SU-DHL-6 (cell line): ENCODE measurements at regions not wholly inside any gene's neighbourhood (a gene's known extent, or its start where the extent isn't known, plus 50 kb on each side); places are given as distances from the start of the nearest gene placed in this dataset.

Source experiments
- H2AFZ ChIP-seq: fragments of 200-600 bp; sonication (generic); 2 replicates; pipeline ENCODE4 v1.6.1; 2014; ENCODE audit warnings: low read depth, mild to moderate bottlenecking, moderate library complexity, mixed read lengths, antibody characterized with exemption, low read length; ENCODE audit not compliant: severe bottlenecking
- H3F3A ChIP-seq: fragments of 200-600 bp; shearing (Covaris generic); 2 replicates; pipeline ENCODE4 v1.6.0; 2016; ENCODE audit warnings: antibody characterized with exemption, mild to moderate bottlenecking; ENCODE audit not compliant: insufficient read depth
- H3K27ac ChIP-seq: fragments of 200-600 bp; sonication (generic); 2 replicates; pipeline ENCODE4 v1.5.1; 2016; ENCODE audit warnings: low read depth, mild to moderate bottlenecking, low read length, moderate library complexity, mixed read lengths
- H3K27me3 ChIP-seq: fragments of 200-600 bp; sonication (generic), shearing (Covaris generic); 2 replicates; pipeline ENCODE4 v1.6.0; 2014; ENCODE audit warnings: mild to moderate bottlenecking, low read length
- H3K36me3 ChIP-seq: fragments of 200-600 bp; sonication (generic); 2 replicates; pipeline ENCODE4 v1.6.1; 2014; ENCODE audit warnings: mild to moderate bottlenecking, low read length, mixed read lengths
- H3K4me2 ChIP-seq: fragments of 300-600, 200-600 bp; shearing (Covaris generic), sonication (generic); 2 replicates; pipeline ENCODE4 v1.6.0; 2014; ENCODE audit warnings: low read length, low read depth, mild to moderate bottlenecking; ENCODE audit not compliant: poor library complexity, severe bottlenecking
- H3K4me3 ChIP-seq: fragments of 200-600 bp; sonication (generic); 2 replicates; pipeline ENCODE4 v1.5.1; 2014; ENCODE audit warnings: antibody characterized with exemption, low read length, mild to moderate bottlenecking, mixed read lengths; ENCODE audit not compliant: insufficient read depth, poor library complexity, severe bottlenecking
- H3K79me2 ChIP-seq: fragments of 200-600 bp; sonication (generic); 2 replicates; pipeline ENCODE4 v1.6.1; 2014; ENCODE audit warnings: mild to moderate bottlenecking, low read length, moderate library complexity; ENCODE audit not compliant: insufficient read depth
- H3K9ac ChIP-seq: fragments of 200-600 bp; sonication (generic); 2 replicates; pipeline ENCODE4 v1.7.0; 2014; ENCODE audit warnings: mild to moderate bottlenecking, low read length
- H3K9me2 ChIP-seq: fragments of 200-600 bp; sonication (generic); replicated peaks from 2 replicates; pipeline ENCODE4 v1.6.1; 2014; ENCODE audit warnings: low read length; ENCODE audit not compliant: insufficient read depth
- H3K9me3 ChIP-seq: fragments of 200-600 bp; sonication (generic); 2 replicates; pipeline ENCODE4 v1.6.1; 2014; ENCODE audit warnings: low read length, mixed read lengths; ENCODE audit not compliant: insufficient read depth
- H4K20me1 ChIP-seq: fragments of 200-600 bp; sonication (generic); 2 replicates; pipeline ENCODE4 v1.6.1; 2014; ENCODE audit warnings: low read depth, mild to moderate bottlenecking, antibody characterized with exemption, low read length, moderate library complexity, mixed read lengths
- EZH2phosphoT487 ChIP-seq: fragments of 200-600 bp; sonication (generic), shearing (Covaris generic); conservative IDR thresholded peaks from 2 replicates; pipeline ENCODE4 v1.6.1; 2018; ENCODE audit warnings: mild to moderate bottlenecking, antibody characterized with exemption, low read length, moderate library complexity, mixed read lengths
- TF ChIP-seq, protein P1 (sequence below): fragments of 200-600 bp; sonication (generic); IDR thresholded peaks from one replicate; pipeline ENCODE4 v1.5.1; 2017; ENCODE audit warnings: antibody characterized with exemption, mild to moderate bottlenecking, low read length, moderate library complexity; ENCODE audit not compliant: insufficient read depth, poor library complexity, severe bottlenecking

DNA sequence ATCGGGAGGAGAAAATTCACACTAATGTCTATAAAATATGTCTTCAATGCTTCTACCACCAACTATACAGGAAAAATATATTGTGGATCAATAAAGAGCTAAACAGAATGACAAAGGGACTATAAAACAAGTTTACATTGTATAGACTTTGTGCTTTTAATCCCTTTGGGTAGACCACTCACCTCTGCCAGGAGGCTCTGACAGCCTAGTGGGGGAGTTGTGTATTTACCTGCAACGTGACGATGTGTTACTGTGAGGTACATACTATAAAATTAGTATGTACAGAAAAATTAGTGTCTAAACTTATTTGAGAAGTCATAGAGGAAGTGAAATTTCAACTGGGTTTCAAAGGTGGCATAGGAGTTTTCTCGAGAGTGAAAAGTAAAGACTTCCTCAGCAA lies 243.3 kb upstream of the REG3G start:
- no peaks in the 10 kb centered on the region for H3K9me2 ChIP-seq
- H4K20me1 ChIP-seq = no peaks in the 10 kb centered on the region
- H3K9me3 ChIP-seq = no peaks in the 10 kb centered on the region
- no peak overlapping the region for H3K9ac ChIP-seq
- H3K4me2 ChIP-seq = no peak overlapping the region
- no peaks in the 10 kb centered on the region for H3K36me3 ChIP-seq
- no peak overlapping the region for H3K27ac ChIP-seq
- no peaks in the 10 kb centered on the region for H3K27me3 ChIP-seq
- no peaks in the 10 kb centered on the region for H3F3A ChIP-seq
- no peak overlapping the region for H3K4me3 ChIP-seq
- TF ChIP-seq, protein P1, sequence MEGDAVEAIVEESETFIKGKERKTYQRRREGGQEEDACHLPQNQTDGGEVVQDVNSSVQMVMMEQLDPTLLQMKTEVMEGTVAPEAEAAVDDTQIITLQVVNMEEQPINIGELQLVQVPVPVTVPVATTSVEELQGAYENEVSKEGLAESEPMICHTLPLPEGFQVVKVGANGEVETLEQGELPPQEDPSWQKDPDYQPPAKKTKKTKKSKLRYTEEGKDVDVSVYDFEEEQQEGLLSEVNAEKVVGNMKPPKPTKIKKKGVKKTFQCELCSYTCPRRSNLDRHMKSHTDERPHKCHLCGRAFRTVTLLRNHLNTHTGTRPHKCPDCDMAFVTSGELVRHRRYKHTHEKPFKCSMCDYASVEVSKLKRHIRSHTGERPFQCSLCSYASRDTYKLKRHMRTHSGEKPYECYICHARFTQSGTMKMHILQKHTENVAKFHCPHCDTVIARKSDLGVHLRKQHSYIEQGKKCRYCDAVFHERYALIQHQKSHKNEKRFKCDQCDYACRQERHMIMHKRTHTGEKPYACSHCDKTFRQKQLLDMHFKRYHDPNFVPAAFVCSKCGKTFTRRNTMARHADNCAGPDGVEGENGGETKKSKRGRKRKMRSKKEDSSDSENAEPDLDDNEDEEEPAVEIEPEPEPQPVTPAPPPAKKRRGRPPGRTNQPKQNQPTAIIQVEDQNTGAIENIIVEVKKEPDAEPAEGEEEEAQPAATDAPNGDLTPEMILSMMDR = no peak
- no peak for TF ChIP-seq EZH2phosphoT487
- H3K79me2 ChIP-seq = no peaks in the 10 kb centered on the region
- H2AFZ ChIP-seq = no peak overlapping the region

DNA sequence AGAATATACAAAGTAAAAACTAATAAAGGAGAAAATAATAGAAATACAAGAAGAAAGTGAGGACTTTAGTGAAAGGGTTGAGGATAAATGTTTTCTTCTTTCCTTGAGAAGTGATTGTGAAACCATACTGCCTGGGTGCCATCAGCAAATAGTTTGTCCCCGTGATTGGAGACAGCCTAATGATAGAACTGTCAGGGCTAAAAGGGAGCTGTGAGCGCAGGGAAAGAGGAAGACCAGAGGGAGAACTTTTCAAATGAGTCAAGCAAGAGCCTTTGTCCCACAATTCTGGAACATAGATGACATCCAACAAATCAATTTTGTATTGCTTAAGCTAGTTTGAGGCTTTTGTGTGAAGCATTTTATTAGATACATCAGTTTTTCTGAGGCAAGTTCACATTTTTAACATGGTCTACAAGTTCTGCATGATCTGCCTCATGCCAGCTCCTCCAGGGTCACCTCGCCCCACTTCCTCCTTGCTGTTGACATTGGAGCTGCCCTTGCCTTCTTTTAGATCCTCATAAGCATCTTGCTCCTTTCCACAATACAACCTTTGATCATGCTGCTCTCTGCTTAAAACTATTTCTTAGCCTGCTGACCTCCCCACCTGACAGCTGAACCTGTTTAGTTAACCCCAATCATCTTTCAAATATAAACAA lies 213.4 kb upstream of the REG3G start:
- Histone ChIP-seq H3K36me3 (no peaks in the 10 kb centered on the region), H2AFZ (no peak overlapping the region)
- TF ChIP-seq, protein P1 = no peak
- no peak for TF ChIP-seq EZH2phosphoT487

DNA sequence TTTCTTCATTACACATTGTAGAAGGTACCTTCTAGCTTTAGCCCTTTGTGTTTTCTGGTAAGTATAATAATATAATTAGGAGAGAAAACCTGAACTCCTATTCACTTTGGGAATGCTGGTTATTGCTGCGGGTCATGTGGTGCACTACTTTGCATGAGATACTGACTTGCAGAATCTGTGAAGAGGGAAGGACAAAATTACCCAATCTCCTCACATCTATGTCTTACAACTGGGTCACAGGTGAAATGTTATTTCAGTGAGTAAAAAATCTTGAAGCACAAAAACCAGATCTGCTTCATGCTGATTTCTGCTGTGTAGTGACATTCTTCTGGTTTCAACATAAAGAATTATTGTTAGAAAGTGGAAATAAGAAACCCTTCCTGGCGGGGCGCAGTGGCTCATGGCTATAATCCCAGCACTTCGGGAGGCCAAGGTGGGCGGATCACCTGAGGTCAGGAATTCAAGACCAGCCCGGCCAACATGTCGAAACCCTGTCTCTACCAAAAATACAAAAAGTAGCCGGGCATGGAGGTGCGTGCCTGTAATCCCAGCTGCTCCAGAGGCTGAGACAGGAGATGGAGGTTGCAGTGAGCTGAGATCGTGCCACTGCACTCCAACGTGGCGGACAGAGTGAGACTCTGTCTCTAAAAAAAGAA lies 211.0 kb upstream of the REG3G start:
- no peak overlapping the region for H3K4me3 ChIP-seq
- H3K79me2 ChIP-seq = no peaks in the 10 kb centered on the region
- 0 out of 2 replicates have a peak, but pooled peaks cover 3% of the 10 kb centered on the region for H3K9me3 ChIP-seq
- no peaks in the 10 kb centered on the region for H3K27me3 ChIP-seq
- no peak overlapping the region for H3K4me2 ChIP-seq
- H3K27ac ChIP-seq = no peak overlapping the region
- no peaks in the 10 kb centered on the region for H3K9me2 ChIP-seq
- H3K9ac ChIP-seq = no peak overlapping the region
- no peaks in the 10 kb centered on the region for H3F3A ChIP-seq
- no peak overlapping the region for H2AFZ ChIP-seq
- no peaks in the 10 kb centered on the region for H3K36me3 ChIP-seq
- no peak for TF ChIP-seq EZH2phosphoT487
- TF ChIP-seq, protein P1 = no peak
- no peaks in the 10 kb centered on the region for H4K20me1 ChIP-seq

More for the DNA sequence above, 213.4 kb upstream of the REG3G start:
- H3K27me3 ChIP-seq = no peaks in the 10 kb centered on the region
- H3K9me2 ChIP-seq = no peaks in the 10 kb centered on the region
- H3K4me2 ChIP-seq = no peak overlapping the region
- H3F3A ChIP-seq = no peaks in the 10 kb centered on the region
- H4K20me1 ChIP-seq = no peaks in the 10 kb centered on the region
- no peak overlapping the region for H3K9ac ChIP-seq
- no peaks in the 10 kb centered on the region for H3K9me3 ChIP-seq
- no peak overlapping the region for H3K27ac ChIP-seq
- no peaks in the 10 kb centered on the region for H3K79me2 ChIP-seq
- no peak overlapping the region for H3K4me3 ChIP-seq
